IMR-90 (cell line): ENCODE measurements at regions not wholly inside any gene's neighbourhood (a gene's known extent, or its start where the extent isn't known, plus 50 kb on each side); places are given as distances from the start of the nearest gene placed in this dataset.

Experiments used
- CEBPB ChIP-seq: IDR thresholded peaks from 2 replicates; pipeline ENCODE4 v1.6.1; 2012; ENCODE audit warnings: low read depth, low read length, improper control_type of control experiment
- CTCF ChIP-seq: conservative IDR thresholded peaks from 2 replicates; pipeline ENCODE4 v1.5.1; 2012; ENCODE audit warnings: mild to moderate bottlenecking, low read depth, low read length, improper control_type of control experiment
- MAFK ChIP-seq: IDR thresholded peaks from 2 replicates; pipeline ENCODE4 v1.6.1; 2012; ENCODE audit warnings: low read depth, low read length, improper control_type of control experiment
- MAZ ChIP-seq: IDR thresholded peaks from 2 replicates; pipeline ENCODE4 v1.6.1; 2012; ENCODE audit warnings: low read depth, mild to moderate bottlenecking, low read length, improper control_type of control experiment, moderate library complexity, borderline replicate concordance
- POLR2A ChIP-seq: IDR thresholded peaks from 2 replicates; pipeline ENCODE4 v1.6.1; 2012; ENCODE audit warnings: mild to moderate bottlenecking, low read depth, low read length
- RFX5 ChIP-seq: IDR thresholded peaks from 2 replicates; pipeline ENCODE4 v1.8.0; 2012; ENCODE audit warnings: low read depth, mild to moderate bottlenecking, low read length, moderate library complexity

GRCh38 chr10:121311812-121312443 is 286.3 kb downstream of the FGFR2 start:
- TF ChIP-seq POLR2A, result no peak
- TF ChIP-seq RFX5, result no peak
- TF ChIP-seq MAZ, result no peak
- TF ChIP-seq CTCF, result no peak
- TF ChIP-seq CEBPB, result no peak
- TF ChIP-seq MAFK, result no peak
